Lower lobe of right lung (tissue), 2 donors: ENCODE measurements at regions not wholly inside any gene's neighbourhood (a gene's known extent, or its start where the extent isn't known, plus 50 kb on each side); places are given as distances from the start of the nearest gene placed in this dataset.

Experiments
- ATAC-seq, 2 donors: fragments of 200-7000 bp; cut with Tn5 transposase; one replicate each; pipeline ENCODE4 v1.9.1; 2020 to 2022; ENCODE audit warnings: mild to moderate bottlenecking in 2 of 2, moderate library complexity in 2 of 2
- DNase-seq: peaks from one replicate; pipeline ENCODE4 v3.0.0-alpha.2; 2020
- H3K27ac ChIP-seq: fragments of 200-600 bp; one replicate; pipeline ENCODE4 v1.8.0; 2022
- H3K27me3 ChIP-seq: fragments of 200-600 bp; one replicate; pipeline ENCODE4 v1.8.0; 2022; ENCODE audit warnings: low read depth
- H3K36me3 ChIP-seq: fragments of 200-600 bp; one replicate; pipeline ENCODE4 v1.8.0; 2022; ENCODE audit warnings: mild to moderate bottlenecking
- H3K4me1 ChIP-seq: fragments of 200-600 bp; one replicate; pipeline ENCODE4 v1.8.0; 2022
- H3K4me3 ChIP-seq: fragments of 200-600 bp; one replicate; pipeline ENCODE4 v1.8.0; 2022; ENCODE audit warnings: mild to moderate bottlenecking
- H3K9me3 ChIP-seq: fragments of 200-600 bp; one replicate; pipeline ENCODE4 v1.8.0; 2022
- CTCF ChIP-seq: fragments of 200-600 bp; IDR thresholded peaks from one replicate; pipeline ENCODE4 v1.8.0; 2022; ENCODE audit warnings: antibody characterized with exemption, mild to moderate bottlenecking
- intact Hi-C: fragments of 100-400 bp; cut with DNase I; formaldehyde crosslinking; loops from one replicate; pipeline ENCODE4 v1.11.0; 2022
- donor health status: DM: no; HTN: yes; CAD: no; lungs with severe emphysema.

- Histone ChIP-seq H3K4me1 (no peaks in the 10 kb centered on the region), H3K36me3 (no peaks in the 10 kb centered on the region), H3K27me3 (no peaks in the 10 kb centered on the region), H3K9me3 (no peaks in the 10 kb centered on the region), H3K27ac (no peak overlapping the region), H3K4me3 (no peak overlapping the region)
- no peak for TF ChIP-seq CTCF
- no peak for DNase-seq
- intact Hi-C loops, result no loop called here
- no peak for ATAC-seq
These were observed 1544.1 kb downstream of the PLA2G4A start for GRCh38 chr1:188372821-188373220.

- ATAC-seq (no peak), DNase-seq (no peak)
- no peaks in the 10 kb centered on the region for H3K4me1 ChIP-seq
- no peaks in the 10 kb centered on the region for H3K36me3 ChIP-seq
- no peak overlapping the region for H3K4me3 ChIP-seq
- intact Hi-C loops, result no loop called here
- no peaks in the 10 kb centered on the region for H3K9me3 ChIP-seq
- no peak overlapping the region for H3K27ac ChIP-seq
- TF ChIP-seq CTCF, result no peak
- no peaks in the 10 kb centered on the region for H3K27me3 ChIP-seq
These were observed 1554.1 kb downstream of the PLA2G4A start for GRCh38 chr1:188382851-188383250.

- Histone ChIP-seq H3K27ac (no peak overlapping the region), H3K4me3 (no peak overlapping the region), H3K9me3 (no peaks in the 10 kb centered on the region), H3K36me3 (no peaks in the 10 kb centered on the region), H3K27me3 (no peaks in the 10 kb centered on the region), H3K4me1 (no peaks in the 10 kb centered on the region)
- TF ChIP-seq CTCF, result no peak
- ATAC-seq (no peak), DNase-seq (no peak)
- intact Hi-C loops, result no loop called here
These were observed 1557.4 kb downstream of the PLA2G4A start for GRCh38 chr1:188386161-188386560.

GRCh38 chr1:188386666-188387065, 1557.9 kb downstream of the PLA2G4A start:
- no peak overlapping the region for H3K27ac ChIP-seq
- H3K36me3 ChIP-seq, result no peaks in the 10 kb centered on the region
- no peaks in the 10 kb centered on the region for H3K27me3 ChIP-seq
- ATAC-seq, result no peak
- intact Hi-C loops, result no loop called here
- H3K4me1 ChIP-seq, result no peaks in the 10 kb centered on the region
- TF ChIP-seq CTCF, result no peak
- DNase-seq, result no peak
- no peaks in the 10 kb centered on the region for H3K9me3 ChIP-seq
- H3K4me3 ChIP-seq, result no peak overlapping the region

GRCh38 chr1:188394677-188395076, 1565.9 kb downstream of the PLA2G4A start:
- intact Hi-C loops, result no loop called here
- H3K36me3 ChIP-seq, result no peaks in the 10 kb centered on the region
- H3K9me3 ChIP-seq, result no peaks in the 10 kb centered on the region
- TF ChIP-seq CTCF, result no peak
- no peaks in the 10 kb centered on the region for H3K27me3 ChIP-seq
- H3K4me3 ChIP-seq, result no peak overlapping the region
- DNase-seq (no peak), ATAC-seq (no peak)
- H3K27ac ChIP-seq, result no peak overlapping the region
- no peaks in the 10 kb centered on the region for H3K4me1 ChIP-seq

- H3K27me3 ChIP-seq, result no peaks in the 10 kb centered on the region
These were observed 1568.8 kb downstream of the PLA2G4A start for GRCh38 chr1:188397521-188397920.

More at GRCh38 chr1:188397521-188397920, 1568.8 kb downstream of the PLA2G4A start:
- intact Hi-C loops, result no loop called here
- no peak for ATAC-seq
- Histone ChIP-seq H3K9me3 (no peaks in the 10 kb centered on the region), H3K4me1 (no peaks in the 10 kb centered on the region), H3K4me3 (no peak overlapping the region), H3K36me3 (no peaks in the 10 kb centered on the region), H3K27ac (no peak overlapping the region)
- no peak for TF ChIP-seq CTCF
- no peak for DNase-seq
